ENCODE measurements at regions not wholly inside any gene's neighbourhood (a gene's known extent, or its start where the extent isn't known, plus 50 kb on each side); places are given as distances from the start of the nearest gene placed in this dataset.

GRCh38 chr1:81582467-81582986 is 218.2 kb upstream of the ADGRL2 start:
- no peak for TF ChIP-seq POLR2AphosphoS5 (IDR thresholded peaks at IDR 0.05)
- TF ChIP-seq EP300 (IDR thresholded peaks at IDR 0.05): no peak
- TF ChIP-seq POLR2A (IDR thresholded peaks at IDR 0.05; ENCODE audit: low read depth): no peak
- TF ChIP-seq CTCF (IDR thresholded peaks at IDR 0.05): no peak
- Histone ChIP-seq H3K4me3 (no peak overlapping the region), H3K36me3 (no peaks in the 10 kb centered on the region), H3K4me1 (peaks cover 0 to 52% (median 40%) of the 10 kb centered on the region in 4 donors), H3K27me3 (no peaks in the 10 kb centered on the region), H3K9me3 (no peaks in the 10 kb centered on the region), H3K27ac (replicated peaks in 1 of 4) (peak overlapping the region in 3 of 4 donors; percentile 1 to 82 (median 25))
- intact Hi-C loops (cut with DNase I): no loop called here
- DNase-seq (ENCODE audit: extremely low spot score): no peak
- 45% methylated on average over 2 of the region's 2 CpGs for WGBS

- no peak for DNase-seq (ENCODE audit: extremely low spot score)
- no peak overlapping the region for H3K27ac ChIP-seq (replicated peaks in 1 of 4)
- H3K4me3 ChIP-seq: no peak overlapping the region
- intact Hi-C loops (cut with DNase I): no loop called here
- TF ChIP-seq CTCF (IDR thresholded peaks at IDR 0.05): no peak
- no peak for TF ChIP-seq POLR2A (IDR thresholded peaks at IDR 0.05; ENCODE audit: low read depth)
- no peak for TF ChIP-seq POLR2AphosphoS5 (IDR thresholded peaks at IDR 0.05)
- TF ChIP-seq EP300 (IDR thresholded peaks at IDR 0.05): no peak
- no peaks in the 10 kb centered on the region for H3K9me3 ChIP-seq
- peaks cover 5 to 35% (median 24%) of the 10 kb centered on the region in 4 donors for H3K4me1 ChIP-seq
- no peaks in the 10 kb centered on the region for H3K27me3 ChIP-seq
- no peaks in the 10 kb centered on the region for H3K36me3 ChIP-seq
Measured at GRCh38 chr1:81578867-81579266, 221.9 kb upstream of the ADGRL2 start.

- Histone ChIP-seq H3K36me3 (no peaks in the 10 kb centered on the region), H3K27ac (replicated peaks in 1 of 4) (no peak overlapping the region), H3K4me3 (no peak overlapping the region), H3K4me1 (peaks cover 5 to 22% (median 15%) of the 10 kb centered on the region in 4 donors), H3K9me3 (no peaks in the 10 kb centered on the region), H3K27me3 (no peaks in the 10 kb centered on the region)
- TF ChIP-seq CTCF (IDR thresholded peaks at IDR 0.05) (no peak), POLR2A (IDR thresholded peaks at IDR 0.05; ENCODE audit: low read depth) (no peak), EP300 (IDR thresholded peaks at IDR 0.05) (no peak), POLR2AphosphoS5 (IDR thresholded peaks at IDR 0.05) (no peak)
- no peak for DNase-seq (ENCODE audit: extremely low spot score)
- 93% methylated on average over 7 of the region's 7 CpGs for WGBS
- intact Hi-C loops (cut with DNase I): no loop called here
Measured at GRCh38 chr1:81577004-81577697, 223.6 kb upstream of the ADGRL2 start.

DNA sequence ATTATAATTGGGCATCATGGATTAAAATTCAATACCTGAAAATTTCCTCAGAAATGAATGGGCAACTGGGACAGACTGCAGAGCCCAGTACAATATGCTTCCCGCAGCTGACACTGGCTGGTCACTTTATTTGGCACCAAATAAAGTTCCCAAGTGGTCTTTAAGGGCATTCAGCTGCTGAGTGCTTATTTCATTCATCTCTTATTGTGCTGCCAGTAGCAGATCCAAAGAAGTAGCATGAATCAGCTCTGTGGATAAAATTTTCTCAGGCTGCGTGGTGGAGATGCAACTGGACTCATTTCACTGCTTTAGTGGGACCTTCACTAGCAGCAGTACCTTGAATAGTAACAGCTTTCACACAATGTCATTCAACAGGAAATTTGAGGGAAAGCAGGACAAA is 226.3 kb upstream of the ADGRL2 start:
- H3K4me1 ChIP-seq: peaks cover 5 to 17% (median 13%) of the 10 kb centered on the region in 4 donors
- H3K27ac ChIP-seq (replicated peaks in 1 of 4): no peak overlapping the region
- WGBS: 70% methylated on average over 2 of the region's 2 CpGs
- no peaks in the 10 kb centered on the region for H3K27me3 ChIP-seq
- H3K4me3 ChIP-seq: no peak overlapping the region
- intact Hi-C loops (cut with DNase I): no loop called here
- H3K36me3 ChIP-seq: no peaks in the 10 kb centered on the region
- no peaks in the 10 kb centered on the region for H3K9me3 ChIP-seq
- no peak for TF ChIP-seq EP300 (IDR thresholded peaks at IDR 0.05)
- TF ChIP-seq POLR2A (IDR thresholded peaks at IDR 0.05; ENCODE audit: low read depth): no peak
- no peak for TF ChIP-seq POLR2AphosphoS5 (IDR thresholded peaks at IDR 0.05)
- no peak for TF ChIP-seq CTCF (IDR thresholded peaks at IDR 0.05)
- DNase-seq (ENCODE audit: extremely low spot score): no peak
